ENCODE measurements at regions not wholly inside any gene's neighbourhood (a gene's known extent, or its start where the extent isn't known, plus 50 kb on each side); places are given as distances from the start of the nearest gene placed in this dataset.

DNA sequence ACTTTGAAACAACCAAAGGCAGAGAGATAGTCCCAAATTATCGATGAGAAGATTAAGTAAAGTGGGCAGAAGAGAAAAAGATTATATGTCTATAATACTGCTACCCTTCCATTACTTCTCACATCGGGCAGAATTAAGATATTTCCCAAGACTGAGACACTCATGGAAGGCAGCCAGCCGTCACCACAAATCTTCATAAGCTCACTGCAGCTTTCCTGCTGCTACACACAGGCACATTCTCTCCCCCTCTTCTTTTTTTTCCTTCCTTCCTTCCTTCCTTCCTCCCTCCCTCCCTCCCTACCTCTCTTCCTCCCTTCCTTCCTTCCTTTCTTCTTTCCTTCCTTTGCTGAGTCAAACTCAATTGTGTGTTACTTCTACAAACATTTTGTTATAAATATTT lies 58.7 kb upstream of the SPATA31C2 start:
- TF ChIP-seq, protein P1, sequence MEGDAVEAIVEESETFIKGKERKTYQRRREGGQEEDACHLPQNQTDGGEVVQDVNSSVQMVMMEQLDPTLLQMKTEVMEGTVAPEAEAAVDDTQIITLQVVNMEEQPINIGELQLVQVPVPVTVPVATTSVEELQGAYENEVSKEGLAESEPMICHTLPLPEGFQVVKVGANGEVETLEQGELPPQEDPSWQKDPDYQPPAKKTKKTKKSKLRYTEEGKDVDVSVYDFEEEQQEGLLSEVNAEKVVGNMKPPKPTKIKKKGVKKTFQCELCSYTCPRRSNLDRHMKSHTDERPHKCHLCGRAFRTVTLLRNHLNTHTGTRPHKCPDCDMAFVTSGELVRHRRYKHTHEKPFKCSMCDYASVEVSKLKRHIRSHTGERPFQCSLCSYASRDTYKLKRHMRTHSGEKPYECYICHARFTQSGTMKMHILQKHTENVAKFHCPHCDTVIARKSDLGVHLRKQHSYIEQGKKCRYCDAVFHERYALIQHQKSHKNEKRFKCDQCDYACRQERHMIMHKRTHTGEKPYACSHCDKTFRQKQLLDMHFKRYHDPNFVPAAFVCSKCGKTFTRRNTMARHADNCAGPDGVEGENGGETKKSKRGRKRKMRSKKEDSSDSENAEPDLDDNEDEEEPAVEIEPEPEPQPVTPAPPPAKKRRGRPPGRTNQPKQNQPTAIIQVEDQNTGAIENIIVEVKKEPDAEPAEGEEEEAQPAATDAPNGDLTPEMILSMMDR (IDR thresholded peaks at IDR 0.05; ENCODE audit: borderline replicate concordance, extremely low read depth, low read length, poor library complexity, severe bottlenecking), result no peak
- TF ChIP-seq EZH2 (IDR thresholded peaks at IDR 0.05; ENCODE audit: borderline replicate concordance, low read depth, low read length, severe bottlenecking), result no peak

Data from DND-41 (cell line).